GM12864 (cell line): ENCODE measurements at regions not wholly inside any gene's neighbourhood (a gene's known extent, or its start where the extent isn't known, plus 50 kb on each side); places are given as distances from the start of the nearest gene placed in this dataset.

Experiments used
- DNase-seq: peaks from one replicate; pipeline ENCODE4 v3.0.0-alpha.2; 2011; ENCODE audit warnings: low read depth
- H3K4me3 ChIP-seq: 2 replicates; pipeline ENCODE4 v1.5.1; 2011; ENCODE audit warnings: mild to moderate bottlenecking, low read depth, low read length, control low read depth
- TF ChIP-seq, protein P1 (sequence below): IDR thresholded peaks from 2 replicates; pipeline ENCODE4 v1.5.1; 2011; ENCODE audit warnings: low read depth, mild to moderate bottlenecking, moderate library complexity, low read length, control low read depth, inconsistent platforms; ENCODE audit errors: missing control alignments

DNA sequence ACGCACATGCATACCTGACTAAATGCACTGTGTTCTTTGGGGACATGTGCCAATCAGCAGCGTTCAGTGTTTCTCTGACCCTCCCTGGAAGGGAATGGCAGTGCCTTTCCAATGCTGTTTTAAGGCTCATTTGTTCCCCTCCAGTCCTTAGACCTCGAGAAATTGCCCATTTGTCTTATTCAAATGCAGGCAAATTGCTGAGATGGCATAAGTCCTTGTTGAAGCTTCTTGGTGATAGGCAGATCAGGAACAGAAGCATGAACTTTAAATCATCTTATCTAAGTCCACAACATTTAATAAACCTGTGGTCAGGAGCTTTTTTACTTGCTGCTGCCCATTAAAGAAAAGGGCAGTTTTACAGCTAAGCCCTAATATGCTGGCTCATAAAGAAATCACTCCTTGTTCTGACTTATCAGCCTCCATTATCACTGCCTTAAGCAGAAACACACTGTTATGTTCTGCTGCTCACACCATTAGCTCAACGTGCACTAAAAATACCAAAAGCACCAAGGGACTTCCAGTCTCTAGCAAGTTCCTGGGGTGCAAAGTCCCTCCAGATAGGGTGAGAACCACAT is 112.9 kb upstream of the LRFN2 start:
- TF ChIP-seq, protein P1, sequence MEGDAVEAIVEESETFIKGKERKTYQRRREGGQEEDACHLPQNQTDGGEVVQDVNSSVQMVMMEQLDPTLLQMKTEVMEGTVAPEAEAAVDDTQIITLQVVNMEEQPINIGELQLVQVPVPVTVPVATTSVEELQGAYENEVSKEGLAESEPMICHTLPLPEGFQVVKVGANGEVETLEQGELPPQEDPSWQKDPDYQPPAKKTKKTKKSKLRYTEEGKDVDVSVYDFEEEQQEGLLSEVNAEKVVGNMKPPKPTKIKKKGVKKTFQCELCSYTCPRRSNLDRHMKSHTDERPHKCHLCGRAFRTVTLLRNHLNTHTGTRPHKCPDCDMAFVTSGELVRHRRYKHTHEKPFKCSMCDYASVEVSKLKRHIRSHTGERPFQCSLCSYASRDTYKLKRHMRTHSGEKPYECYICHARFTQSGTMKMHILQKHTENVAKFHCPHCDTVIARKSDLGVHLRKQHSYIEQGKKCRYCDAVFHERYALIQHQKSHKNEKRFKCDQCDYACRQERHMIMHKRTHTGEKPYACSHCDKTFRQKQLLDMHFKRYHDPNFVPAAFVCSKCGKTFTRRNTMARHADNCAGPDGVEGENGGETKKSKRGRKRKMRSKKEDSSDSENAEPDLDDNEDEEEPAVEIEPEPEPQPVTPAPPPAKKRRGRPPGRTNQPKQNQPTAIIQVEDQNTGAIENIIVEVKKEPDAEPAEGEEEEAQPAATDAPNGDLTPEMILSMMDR = no peak
- H3K4me3 ChIP-seq = no peak overlapping the region
- DNase-seq = no peak

DNA sequence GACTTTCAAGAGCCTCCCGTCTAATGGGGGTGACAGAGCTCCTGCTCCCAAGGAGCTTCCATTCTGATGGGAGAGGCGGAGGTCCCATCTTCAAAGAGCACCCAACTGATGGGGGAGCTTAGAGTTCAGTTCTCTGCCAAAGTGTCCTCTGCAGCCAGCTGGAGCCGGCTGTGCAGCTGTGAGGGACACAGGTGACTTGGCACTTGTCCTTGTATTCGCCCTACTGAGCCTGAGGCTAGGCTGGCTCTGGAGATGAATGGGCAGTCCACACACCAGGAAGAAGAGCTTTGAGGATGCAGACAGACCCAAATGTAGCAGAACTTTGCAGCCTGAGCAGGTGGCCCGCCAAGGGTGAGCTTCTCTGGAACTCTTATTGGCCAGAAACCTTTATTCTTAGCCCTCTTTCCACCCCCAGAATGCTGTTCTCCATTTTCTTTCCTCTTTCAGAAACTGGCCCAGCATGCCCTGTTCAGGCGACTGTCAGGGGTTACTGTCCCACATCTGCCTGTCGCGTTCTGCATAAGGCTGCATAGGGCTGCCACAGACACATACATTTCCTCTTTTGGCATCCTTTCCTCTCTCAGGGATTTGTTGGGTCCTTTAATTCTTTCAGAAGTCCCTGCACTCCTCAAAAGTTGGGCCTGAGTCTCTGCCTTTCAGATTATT is 108.7 kb upstream of the LRFN2 start:
- no peak overlapping the region for H3K4me3 ChIP-seq
- no peak for DNase-seq
- TF ChIP-seq, protein P1 = no peak

DNA sequence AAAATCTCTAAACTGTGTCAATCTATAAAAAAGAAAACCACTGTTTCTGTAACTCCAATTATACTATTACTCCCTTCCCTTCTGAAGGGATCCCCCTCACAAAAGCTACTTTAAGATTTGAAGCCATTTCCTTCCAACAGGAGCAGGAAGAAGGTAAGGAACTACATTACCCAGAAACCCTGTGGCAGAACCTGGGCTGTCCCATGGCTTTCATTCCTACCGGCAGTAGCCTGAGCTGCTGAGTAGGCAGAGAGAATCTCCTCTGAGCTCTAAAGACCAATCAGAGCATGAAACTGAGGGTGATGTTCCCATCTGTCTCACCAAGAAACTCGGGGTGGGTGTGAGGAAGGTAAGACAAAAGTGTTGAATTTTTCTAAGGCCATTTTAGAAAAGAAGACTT is 108.0 kb upstream of the LRFN2 start:
- DNase-seq = no peak
- TF ChIP-seq, protein P1 = no peak
- no peak overlapping the region for H3K4me3 ChIP-seq

DNA sequence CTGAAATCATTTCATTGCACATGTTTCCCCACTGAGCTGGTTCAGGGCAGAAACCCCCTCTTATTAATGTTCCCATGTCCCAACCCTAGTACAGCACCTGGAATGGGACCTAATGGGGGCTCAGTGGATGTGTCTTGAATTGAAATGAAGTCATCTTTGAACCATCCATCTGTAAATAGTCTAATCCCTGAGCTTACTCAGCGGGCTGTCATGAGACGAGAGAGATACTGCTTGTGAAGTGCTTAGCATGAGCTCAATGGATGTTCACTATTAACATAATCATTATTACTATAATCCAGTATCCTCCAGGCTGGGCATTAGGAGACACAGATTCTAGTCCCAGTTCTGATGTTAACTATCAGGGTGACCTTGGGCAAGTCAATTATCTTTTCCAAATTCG is 106.6 kb upstream of the LRFN2 start:
- TF ChIP-seq, protein P1 = no peak
- no peak for DNase-seq
- H3K4me3 ChIP-seq = no peak overlapping the region

DNA sequence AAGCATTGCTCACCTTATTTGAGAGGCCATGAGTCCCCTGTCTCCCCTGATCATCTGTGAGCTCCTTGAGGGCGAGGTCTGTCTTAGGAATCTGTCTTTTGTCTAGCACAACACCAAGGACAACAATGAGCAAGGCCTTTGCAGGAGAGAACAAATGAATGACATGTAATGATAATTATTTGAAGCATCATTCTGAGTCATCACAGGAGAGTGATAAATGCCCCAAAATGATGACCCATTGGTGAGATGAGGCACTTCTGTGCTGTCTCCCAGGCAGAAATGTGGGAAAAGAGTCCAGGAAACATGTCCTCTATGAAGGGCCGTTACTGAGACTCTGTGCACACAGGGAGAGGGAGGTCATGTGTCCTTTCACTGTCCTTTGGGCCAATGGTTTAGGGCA is 105.2 kb upstream of the LRFN2 start:
- no peak overlapping the region for H3K4me3 ChIP-seq
- TF ChIP-seq, protein P1 = no peak
- no peak for DNase-seq

DNA sequence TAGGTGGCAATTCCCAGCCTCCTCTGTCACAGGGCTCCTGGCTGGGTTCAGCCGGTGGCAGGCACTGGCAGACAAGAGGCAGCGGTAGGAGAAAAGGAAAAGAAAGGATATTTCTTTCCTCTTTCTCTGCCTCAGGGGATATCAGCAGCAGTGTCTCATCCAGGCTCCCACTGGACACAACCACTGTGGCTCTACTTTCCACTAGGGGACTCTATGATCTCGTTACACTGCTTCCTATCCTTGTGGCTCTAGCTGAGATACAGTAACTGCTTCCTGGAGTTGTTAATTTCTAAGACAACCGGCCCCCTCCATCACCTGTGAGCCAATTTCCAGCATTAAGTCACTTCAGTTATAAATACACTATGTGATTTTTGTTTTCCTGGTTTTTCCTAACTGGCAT is 102.0 kb upstream of the LRFN2 start:
- DNase-seq = no peak
- TF ChIP-seq, protein P1 = no peak
- no peak overlapping the region for H3K4me3 ChIP-seq

DNA sequence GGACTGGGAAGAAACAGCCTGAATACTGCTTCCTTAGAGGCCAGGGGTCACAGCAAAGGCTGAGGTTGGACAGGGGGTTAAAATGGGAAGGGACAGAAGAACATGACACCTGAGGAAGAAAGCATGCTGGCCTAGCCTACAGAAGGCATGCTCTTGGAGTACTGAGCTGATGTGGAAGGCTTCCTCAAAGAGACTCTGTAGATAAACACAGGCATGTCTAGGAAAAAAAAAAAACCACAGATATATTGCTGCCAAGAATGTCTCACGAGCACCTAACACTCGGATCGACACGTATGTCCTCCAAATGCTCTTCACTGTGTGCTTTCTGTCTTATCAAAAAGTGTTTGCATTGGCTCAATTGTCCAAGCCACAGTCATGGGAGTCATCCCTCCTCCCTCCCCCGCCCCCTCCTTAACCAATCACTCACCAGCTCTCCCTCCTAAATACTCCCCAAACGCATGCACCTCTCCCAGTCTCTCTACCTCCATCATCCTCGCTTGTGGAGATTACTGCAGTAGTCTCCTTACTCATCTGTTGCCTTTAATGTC is 101.1 kb upstream of the LRFN2 start:
- no peak overlapping the region for H3K4me3 ChIP-seq
- TF ChIP-seq, protein P1 = no peak
- no peak for DNase-seq
